GM12873 (cell line): ENCODE measurements at regions not wholly inside any gene's neighbourhood (a gene's known extent, or its start where the extent isn't known, plus 50 kb on each side); places are given as distances from the start of the nearest gene placed in this dataset.

ENCODE experiments used
- TF ChIP-seq, protein P1 (sequence below): IDR thresholded peaks from 2 replicates; pipeline ENCODE4 v1.5.1; 2012; ENCODE audit warnings: low read depth, mild to moderate bottlenecking, moderate library complexity, low read length, control low read depth; ENCODE audit not compliant: insufficient read depth; ENCODE audit errors: missing control alignments

DNA sequence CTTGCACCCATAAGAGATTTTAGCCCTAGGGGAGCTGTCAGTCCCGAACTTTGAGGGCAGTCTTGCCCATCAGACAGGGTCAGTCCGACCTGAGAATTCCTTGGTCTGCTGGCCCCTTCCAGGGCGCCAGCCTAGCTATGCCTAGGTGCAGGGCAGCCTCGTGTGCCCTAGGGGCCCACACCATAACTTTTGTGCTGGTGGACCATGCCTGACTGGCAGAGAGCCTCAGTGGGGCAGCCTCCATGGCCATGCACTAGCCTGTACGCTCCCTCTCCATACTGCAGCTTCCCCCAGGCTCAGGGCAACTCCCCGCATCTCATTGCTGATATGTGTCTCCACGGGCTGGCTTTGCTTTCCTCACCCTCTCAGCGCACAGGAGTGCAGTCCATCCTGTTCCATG is 835.8 kb upstream of the ALCAM start:
- TF ChIP-seq, protein P1, sequence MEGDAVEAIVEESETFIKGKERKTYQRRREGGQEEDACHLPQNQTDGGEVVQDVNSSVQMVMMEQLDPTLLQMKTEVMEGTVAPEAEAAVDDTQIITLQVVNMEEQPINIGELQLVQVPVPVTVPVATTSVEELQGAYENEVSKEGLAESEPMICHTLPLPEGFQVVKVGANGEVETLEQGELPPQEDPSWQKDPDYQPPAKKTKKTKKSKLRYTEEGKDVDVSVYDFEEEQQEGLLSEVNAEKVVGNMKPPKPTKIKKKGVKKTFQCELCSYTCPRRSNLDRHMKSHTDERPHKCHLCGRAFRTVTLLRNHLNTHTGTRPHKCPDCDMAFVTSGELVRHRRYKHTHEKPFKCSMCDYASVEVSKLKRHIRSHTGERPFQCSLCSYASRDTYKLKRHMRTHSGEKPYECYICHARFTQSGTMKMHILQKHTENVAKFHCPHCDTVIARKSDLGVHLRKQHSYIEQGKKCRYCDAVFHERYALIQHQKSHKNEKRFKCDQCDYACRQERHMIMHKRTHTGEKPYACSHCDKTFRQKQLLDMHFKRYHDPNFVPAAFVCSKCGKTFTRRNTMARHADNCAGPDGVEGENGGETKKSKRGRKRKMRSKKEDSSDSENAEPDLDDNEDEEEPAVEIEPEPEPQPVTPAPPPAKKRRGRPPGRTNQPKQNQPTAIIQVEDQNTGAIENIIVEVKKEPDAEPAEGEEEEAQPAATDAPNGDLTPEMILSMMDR, result no peak

DNA sequence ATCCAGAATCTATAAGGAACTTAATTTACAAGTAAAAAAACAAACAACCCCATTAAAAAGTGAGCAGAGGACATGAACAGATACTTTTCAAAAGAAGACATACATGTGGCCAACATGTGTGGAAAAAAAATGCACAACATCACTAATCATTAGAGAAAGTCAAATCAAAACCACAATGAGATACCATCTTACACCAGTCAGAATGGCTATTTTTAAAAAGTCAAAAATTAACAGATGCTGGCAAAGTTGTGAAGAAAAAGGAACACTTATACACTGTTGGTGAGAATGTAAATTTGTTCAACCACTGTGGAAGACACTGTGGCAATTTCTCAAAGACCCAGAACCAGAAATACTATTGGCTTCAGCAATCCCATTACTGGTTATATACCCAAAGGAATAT is 830.0 kb upstream of the ALCAM start:
- TF ChIP-seq, protein P1, result no peak

DNA sequence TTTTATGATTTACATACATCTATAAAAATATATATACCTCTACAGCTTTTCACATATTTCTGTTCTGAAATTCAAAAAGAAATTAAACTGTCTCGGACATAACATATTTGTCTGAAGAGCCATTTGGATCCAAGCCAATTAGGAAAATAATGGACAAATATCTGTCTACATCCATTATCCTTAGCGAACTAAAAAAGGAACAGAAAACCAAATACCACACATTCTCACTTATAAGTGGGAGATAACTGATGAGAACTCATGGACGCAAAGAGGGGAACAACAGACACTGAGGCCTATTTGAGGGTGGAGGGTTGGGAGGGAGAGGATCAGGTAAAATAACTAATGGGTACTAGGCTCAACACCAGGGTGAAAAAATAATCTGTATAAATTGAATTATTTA is 829.4 kb upstream of the ALCAM start:
- TF ChIP-seq, protein P1, result no peak

DNA sequence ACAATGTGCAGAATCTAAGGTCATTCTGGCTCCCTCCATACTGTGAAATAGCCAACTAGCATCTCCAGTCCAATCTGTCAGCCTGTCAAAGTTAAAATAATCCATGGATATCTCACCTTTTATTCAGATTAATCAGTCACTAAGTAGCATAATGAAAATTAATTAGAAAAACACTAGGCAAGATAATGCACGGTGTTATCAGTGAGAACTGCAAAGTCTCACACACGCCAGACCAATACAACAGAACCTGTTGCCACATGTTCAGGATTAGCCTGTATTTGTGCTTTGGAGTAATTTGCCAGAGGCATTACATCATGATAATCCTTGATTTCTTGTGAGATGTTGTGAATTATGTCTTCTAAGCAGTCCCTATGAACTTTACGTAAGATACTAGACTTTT is 820.4 kb upstream of the ALCAM start:
- TF ChIP-seq, protein P1, result no peak

DNA sequence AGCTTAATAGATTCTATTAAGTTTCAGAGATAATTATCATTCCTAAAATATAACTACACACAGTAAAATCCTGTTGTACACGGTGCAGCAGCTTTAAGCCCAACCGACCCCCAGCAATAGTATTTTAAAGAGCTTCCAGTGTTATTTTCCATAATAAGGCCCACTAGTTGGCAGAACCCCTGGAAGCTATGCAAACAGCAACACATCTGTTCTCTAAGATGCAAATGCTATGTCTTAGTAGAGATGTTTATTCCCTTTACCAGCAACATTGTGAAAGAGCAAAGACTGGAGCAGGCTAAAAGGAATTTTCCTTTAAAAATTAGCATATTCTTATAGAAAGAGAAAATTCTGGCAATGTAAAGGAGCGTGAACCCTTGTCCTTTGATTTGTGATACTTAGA is 819.7 kb upstream of the ALCAM start:
- TF ChIP-seq, protein P1, result no peak

DNA sequence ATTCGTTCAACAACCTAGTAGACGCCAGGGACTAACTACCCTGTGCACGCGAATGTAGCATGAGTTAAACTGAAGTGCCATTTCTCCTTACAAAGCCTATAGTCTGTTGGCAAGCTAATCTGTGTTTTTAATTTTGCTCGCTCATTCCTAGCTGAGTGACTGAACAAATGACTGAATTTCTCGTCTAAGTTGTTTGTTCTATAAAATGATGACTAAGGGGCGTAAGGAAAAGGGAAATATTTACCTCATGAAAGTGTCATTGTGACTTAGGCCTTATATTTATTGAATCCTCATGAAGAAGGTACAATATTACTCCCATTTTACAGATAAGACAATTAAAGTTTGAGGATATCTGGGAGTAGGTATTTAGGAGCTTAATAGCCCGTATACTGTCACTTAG is 818.3 kb upstream of the ALCAM start:
- TF ChIP-seq, protein P1, result no peak

DNA sequence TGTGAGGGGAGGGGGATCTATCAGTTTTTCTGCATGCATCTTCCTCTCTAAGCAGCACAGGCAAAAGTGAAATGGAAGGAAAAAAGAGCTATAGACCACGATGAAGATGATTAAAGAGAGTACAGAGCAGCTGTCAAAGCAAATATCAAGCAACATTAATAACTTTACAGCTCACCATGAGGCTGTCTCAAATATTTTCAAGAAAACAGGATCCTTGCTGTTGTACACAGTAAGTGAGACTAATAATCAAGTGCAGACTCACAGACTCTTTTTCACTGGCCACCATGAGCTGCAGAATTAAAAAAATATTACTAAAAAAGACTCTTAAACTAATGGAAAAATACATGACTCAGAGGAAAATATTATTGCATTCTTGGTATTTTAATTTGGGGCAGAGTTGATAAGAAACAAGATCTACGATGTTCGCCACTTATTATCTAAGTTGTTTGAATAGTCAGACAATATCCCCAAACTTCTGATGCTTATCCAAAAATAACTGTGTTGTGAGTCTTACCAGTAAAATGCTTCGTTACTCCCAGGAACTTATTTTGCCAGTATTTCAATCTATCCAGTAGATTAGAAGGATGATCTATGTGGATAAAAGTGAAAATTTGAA is 817.5 kb upstream of the ALCAM start:
- TF ChIP-seq, protein P1, result no peak
